ENCODE measurements at regions not wholly inside any gene's neighbourhood (a gene's known extent, or its start where the extent isn't known, plus 50 kb on each side); places are given as distances from the start of the nearest gene placed in this dataset.

DNA sequence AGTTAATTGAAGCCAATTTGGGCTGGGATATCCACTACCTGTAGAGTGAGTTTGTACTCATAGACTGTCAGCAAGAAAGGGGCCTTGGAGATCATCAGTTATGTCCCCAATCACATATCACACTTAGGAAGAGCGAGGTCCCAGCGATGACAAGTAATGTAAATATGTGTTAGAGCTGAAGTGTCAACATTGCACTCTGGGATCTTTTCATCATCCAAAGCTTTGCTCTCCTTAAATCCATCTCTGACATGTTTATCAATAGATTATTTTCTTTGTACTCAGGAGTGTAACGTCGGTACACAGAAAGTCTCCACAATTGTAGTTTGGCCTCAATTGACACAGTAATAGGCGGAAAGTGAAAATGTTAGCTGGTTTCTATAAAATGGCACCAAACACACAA, 113.7 kb upstream of the TPRG1 start:
- Mint-ChIP-seq H3K27ac (no peak overlapping the region), H3K4me3 (no peak overlapping the region), H3K9me3 (peaks cover 8% of the 10 kb centered on the region), H3K36me3 (ENCODE audit: low read depth) (no peaks in the 10 kb centered on the region), H3K4me1 (no peaks in the 10 kb centered on the region), H3K27me3 (ENCODE audit: insufficient read depth) (no peaks in the 10 kb centered on the region)
- Histone ChIP-seq H3K9me3 (ENCODE audit: control insufficient read depth, low read length) (no peaks in the 10 kb centered on the region), H3K4me3 (ENCODE audit: low read length) (no peak overlapping the region), H3K27me3 (ENCODE audit: control insufficient read depth, insufficient read depth, low read length, poor library complexity, severe bottlenecking) (no peaks in the 10 kb centered on the region), H3K4me1 (ENCODE audit: control insufficient read depth, insufficient read depth, low read length) (no peaks in the 10 kb centered on the region), H3K27ac (ENCODE audit: low read depth, low read length) (no peak overlapping the region), H3K9ac (ENCODE audit: extremely low read depth, low read length, poor library complexity, severe bottlenecking) (no peak overlapping the region), H3K36me3 (ENCODE audit: control insufficient read depth, insufficient read depth, low read length) (no peaks in the 10 kb centered on the region)
- TF ChIP-seq, protein P1, sequence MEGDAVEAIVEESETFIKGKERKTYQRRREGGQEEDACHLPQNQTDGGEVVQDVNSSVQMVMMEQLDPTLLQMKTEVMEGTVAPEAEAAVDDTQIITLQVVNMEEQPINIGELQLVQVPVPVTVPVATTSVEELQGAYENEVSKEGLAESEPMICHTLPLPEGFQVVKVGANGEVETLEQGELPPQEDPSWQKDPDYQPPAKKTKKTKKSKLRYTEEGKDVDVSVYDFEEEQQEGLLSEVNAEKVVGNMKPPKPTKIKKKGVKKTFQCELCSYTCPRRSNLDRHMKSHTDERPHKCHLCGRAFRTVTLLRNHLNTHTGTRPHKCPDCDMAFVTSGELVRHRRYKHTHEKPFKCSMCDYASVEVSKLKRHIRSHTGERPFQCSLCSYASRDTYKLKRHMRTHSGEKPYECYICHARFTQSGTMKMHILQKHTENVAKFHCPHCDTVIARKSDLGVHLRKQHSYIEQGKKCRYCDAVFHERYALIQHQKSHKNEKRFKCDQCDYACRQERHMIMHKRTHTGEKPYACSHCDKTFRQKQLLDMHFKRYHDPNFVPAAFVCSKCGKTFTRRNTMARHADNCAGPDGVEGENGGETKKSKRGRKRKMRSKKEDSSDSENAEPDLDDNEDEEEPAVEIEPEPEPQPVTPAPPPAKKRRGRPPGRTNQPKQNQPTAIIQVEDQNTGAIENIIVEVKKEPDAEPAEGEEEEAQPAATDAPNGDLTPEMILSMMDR (conservative IDR thresholded peaks at IDR 0.05) = no peak
- WGBS, 2 experiments (ENCODE audit: insufficient coverage in 1 of 2, insufficient read length in 1 of 2) = 83 to 93% methylated on average over 2 to 3 of the region's 5 CpGs
- DNase-seq = no peak

DNA sequence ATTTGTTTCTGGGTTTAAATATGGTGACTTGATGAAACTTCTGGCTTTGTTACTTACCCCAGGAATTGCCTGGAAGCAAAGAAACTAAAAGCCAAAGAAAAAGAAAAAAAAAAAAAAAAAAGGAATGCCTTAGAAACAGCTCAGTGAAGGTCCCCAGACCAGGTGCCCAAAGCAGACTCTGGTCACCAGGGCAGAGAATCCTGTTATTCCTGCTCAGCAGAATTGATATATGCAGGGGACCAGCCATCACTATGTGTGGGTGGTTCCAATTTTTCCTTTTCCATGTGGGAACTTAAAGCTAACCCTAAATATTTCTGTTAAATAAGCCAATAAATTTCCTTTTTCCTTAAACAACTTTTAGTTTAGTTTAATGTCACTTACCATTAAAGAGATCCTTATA, 100.8 kb upstream of the TPRG1 start:
- H3K9me3 ChIP-seq (ENCODE audit: control insufficient read depth, low read length) = no peaks in the 10 kb centered on the region
- no peaks in the 10 kb centered on the region for H3K36me3 Mint-ChIP-seq (ENCODE audit: low read depth)
- no peak for DNase-seq
- no peaks in the 10 kb centered on the region for H3K27me3 ChIP-seq (ENCODE audit: control insufficient read depth, insufficient read depth, low read length, poor library complexity, severe bottlenecking)
- H3K9ac ChIP-seq (ENCODE audit: extremely low read depth, low read length, poor library complexity, severe bottlenecking) = no peak overlapping the region
- peaks cover 18% of the 10 kb centered on the region for H3K9me3 Mint-ChIP-seq
- no peaks in the 10 kb centered on the region for H3K36me3 ChIP-seq (ENCODE audit: control insufficient read depth, insufficient read depth, low read length)
- H3K27me3 Mint-ChIP-seq (ENCODE audit: insufficient read depth) = no peaks in the 10 kb centered on the region
- TF ChIP-seq, protein P1 (conservative IDR thresholded peaks at IDR 0.05) = no peak
- H3K4me3 Mint-ChIP-seq = no peak overlapping the region
- H3K4me1 ChIP-seq (ENCODE audit: control insufficient read depth, insufficient read depth, low read length) = no peaks in the 10 kb centered on the region
- no peak overlapping the region for H3K27ac Mint-ChIP-seq
- no peak overlapping the region for H3K4me3 ChIP-seq (ENCODE audit: low read length)
- H3K4me1 Mint-ChIP-seq = no peaks in the 10 kb centered on the region
- no peak overlapping the region for H3K27ac ChIP-seq (ENCODE audit: low read depth, low read length)

DNA sequence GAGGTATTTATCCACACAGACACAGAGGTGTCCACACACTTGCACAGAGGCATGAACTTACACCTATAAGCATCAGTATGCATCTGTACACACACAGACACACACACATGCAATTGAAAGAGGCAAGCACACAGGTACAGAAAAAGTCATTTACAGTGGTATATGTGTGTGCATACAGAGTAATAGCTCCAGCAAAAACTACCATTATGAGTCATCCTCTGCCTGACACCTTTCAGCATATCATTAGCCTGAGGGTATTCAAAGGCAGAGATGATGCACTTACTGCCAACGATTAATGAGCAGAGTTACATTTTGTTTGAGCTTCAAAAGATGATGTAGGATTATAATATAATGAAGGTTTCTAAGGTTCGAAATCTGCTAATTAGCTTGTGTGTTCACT, 100.3 kb upstream of the TPRG1 start:
- no peaks in the 10 kb centered on the region for H3K27me3 ChIP-seq (ENCODE audit: control insufficient read depth, insufficient read depth, low read length, poor library complexity, severe bottlenecking)
- DNase-seq = no peak
- Mint-ChIP-seq H3K36me3 (ENCODE audit: low read depth) (no peaks in the 10 kb centered on the region), H3K27me3 (ENCODE audit: insufficient read depth) (no peaks in the 10 kb centered on the region), H3K9me3 (peaks cover 13% of the 10 kb centered on the region), H3K4me3 (no peak overlapping the region), H3K27ac (no peak overlapping the region), H3K4me1 (no peaks in the 10 kb centered on the region)
- no peak overlapping the region for H3K4me3 ChIP-seq (ENCODE audit: low read length)
- no peak overlapping the region for H3K27ac ChIP-seq (ENCODE audit: low read depth, low read length)
- H3K9ac ChIP-seq (ENCODE audit: extremely low read depth, low read length, poor library complexity, severe bottlenecking) = no peak overlapping the region
- TF ChIP-seq, protein P1 (conservative IDR thresholded peaks at IDR 0.05) = no peak
- 84 to 100% methylated on average over 1 to 2 of the region's 2 CpGs for WGBS, 2 experiments (ENCODE audit: insufficient coverage in 1 of 2, insufficient read length in 1 of 2)
- H3K9me3 ChIP-seq (ENCODE audit: control insufficient read depth, low read length) = no peaks in the 10 kb centered on the region
- no peaks in the 10 kb centered on the region for H3K36me3 ChIP-seq (ENCODE audit: control insufficient read depth, insufficient read depth, low read length)
- no peaks in the 10 kb centered on the region for H3K4me1 ChIP-seq (ENCODE audit: control insufficient read depth, insufficient read depth, low read length)

All from endodermal cell (in vitro differentiated cells).